ENCODE measurements at regions not wholly inside any gene's neighbourhood (a gene's known extent, or its start where the extent isn't known, plus 50 kb on each side); places are given as distances from the start of the nearest gene placed in this dataset.

DNA sequence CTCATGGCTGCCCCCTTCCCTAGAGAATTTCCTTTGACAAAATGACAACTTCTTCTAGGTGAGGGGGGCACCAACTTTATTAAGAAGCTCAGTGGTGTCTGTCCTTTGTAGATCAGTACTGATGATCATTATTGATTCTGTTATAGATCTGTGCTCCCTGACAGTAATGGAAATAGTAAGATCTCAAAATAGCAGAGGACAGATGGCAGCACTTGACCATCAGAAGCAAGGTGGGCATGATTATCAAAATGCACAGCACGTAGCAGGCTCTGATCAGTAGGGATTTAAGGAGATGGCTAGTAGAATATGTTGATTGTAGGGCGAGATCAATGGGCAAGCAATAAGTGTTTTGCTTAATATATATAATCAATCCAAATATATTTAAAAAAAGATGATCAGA is 208.6 kb upstream of the HDDC2 start:
- TF ChIP-seq POLR2A (IDR thresholded peaks at IDR 0.05; ENCODE audit: low read length) (no peak), GATA1 (IDR thresholded peaks at IDR 0.05; ENCODE audit: low read depth, low read length) (no peak)
